ENCODE measurements at regions not wholly inside any gene's neighbourhood (a gene's known extent, or its start where the extent isn't known, plus 50 kb on each side); places are given as distances from the start of the nearest gene placed in this dataset.

GRCh38 chr6:25137480-25137879 is 141.7 kb upstream of the CARMIL1 start:
- no peak for TF ChIP-seq CTCF (IDR thresholded peaks at IDR 0.05)
- no peak for TF ChIP-seq POLR2A (IDR thresholded peaks at IDR 0.05)
- no peak for TF ChIP-seq EP300 (IDR thresholded peaks at IDR 0.05)
